Ascending aorta (tissue), 2 donors: ENCODE measurements at regions not wholly inside any gene's neighbourhood (a gene's known extent, or its start where the extent isn't known, plus 50 kb on each side); places are given as distances from the start of the nearest gene placed in this dataset.
A peak's percentile ranks its signal among the peaks of the same experiment; 100 is the strongest.

Source experiments
- DNase-seq, 2 donors: peaks; one replicate each; pipeline ENCODE4 v3.0.0-alpha.2; 2019; ENCODE audit warnings: low spot score in 2 of 2
- H3K27ac ChIP-seq, 2 donors: fragments of 200-600 bp; sonication (generic); one replicate each; pipeline ENCODE4 v1.5.1; 2016 to 2017; ENCODE audit warnings: mild to moderate bottlenecking in 1 of 2
- H3K27me3 ChIP-seq: fragments of 200-600 bp; sonication (generic); one replicate; pipeline ENCODE4 v1.5.1; 2017
- H3K36me3 ChIP-seq, 2 donors: fragments of 200-600 bp; sonication (generic); one replicate each; pipeline ENCODE4 v1.5.1; 2016
- H3K4me1 ChIP-seq, 2 donors: fragments of 200-600 bp; sonication (generic); one replicate each; pipeline ENCODE4 v1.5.1; 2016 to 2017; ENCODE audit warnings: mild to moderate bottlenecking in 1 of 2
- H3K4me3 ChIP-seq, 2 donors: fragments of 200-600 bp; sonication (generic); one replicate each; pipeline ENCODE4 v1.5.1; 2016 to 2017; ENCODE audit warnings: mild to moderate bottlenecking in 1 of 2
- H3K9me3 ChIP-seq, 2 donors: fragments of 200-600 bp; sonication (generic); one replicate each; pipeline ENCODE4 v1.5.1; 2016
- CTCF ChIP-seq, 3 experiments: fragments of 200-600 bp in 2 of 3; fragments of 450-650 bp in 1 of 3; sonication (generic) in 2 of 3; IDR thresholded peaks; one replicate each; pipeline ENCODE4 v1.5.1; 2016 to 2019; ENCODE audit warnings: antibody characterized with exemption in 3 of 3, mild to moderate bottlenecking in 1 of 3, moderate library complexity in 1 of 3
- intact Hi-C: fragments of 100-400 bp; cut with DNase I; formaldehyde crosslinking; loops from one replicate; pipeline ENCODE4 v1.15.1; 2023

- Histone ChIP-seq H3K4me1 (no peaks in the 10 kb centered on the region), H3K4me3 (no peak overlapping the region), H3K27ac (no peak overlapping the region), H3K36me3 (no peaks in the 10 kb centered on the region), H3K9me3 (no peaks in the 10 kb centered on the region), H3K27me3 (no peaks in the 10 kb centered on the region)
- DNase-seq = no peak
- TF ChIP-seq CTCF (IDR thresholded peaks at IDR 0.05) = peak; percentile 39 to 54 (median 44)
- intact Hi-C loops = loop anchor here (10.0 kb wide), 1 partner anchor 366 kb away; the partner anchor contains the start of gene IVNS1ABP
These were observed 53.1 kb upstream of the HMCN1 start for GRCh38 chr1:185681034-185681633.

- Histone ChIP-seq H3K27me3 (no peaks in the 10 kb centered on the region), H3K4me1 (no peaks in the 10 kb centered on the region), H3K4me3 (no peak overlapping the region), H3K36me3 (no peaks in the 10 kb centered on the region), H3K27ac (no peak overlapping the region), H3K9me3 (no peaks in the 10 kb centered on the region)
- intact Hi-C loops = loop anchor here (10.0 kb wide), 1 partner anchor 366 kb away; the partner anchor contains the start of gene IVNS1ABP
- DNase-seq = no peak
- no peak for TF ChIP-seq CTCF (IDR thresholded peaks at IDR 0.05)
These were observed 53.7 kb upstream of the HMCN1 start for GRCh38 chr1:185680453-185680852.

- no peak for DNase-seq
- intact Hi-C loops = no loop called here
- Histone ChIP-seq H3K4me3 (no peak overlapping the region), H3K27me3 (no peaks in the 10 kb centered on the region), H3K27ac (no peak overlapping the region), H3K9me3 (no peaks in the 10 kb centered on the region), H3K36me3 (no peaks in the 10 kb centered on the region), H3K4me1 (no peaks in the 10 kb centered on the region)
- TF ChIP-seq CTCF (IDR thresholded peaks at IDR 0.05) = no peak
These were observed 55.0 kb upstream of the HMCN1 start for GRCh38 chr1:185679220-185679619.

GRCh38 chr1:185676969-185677368 lies 57.2 kb upstream of the HMCN1 start:
- intact Hi-C loops = no loop called here
- H3K27ac ChIP-seq = no peak overlapping the region
- no peaks in the 10 kb centered on the region for H3K27me3 ChIP-seq
- no peak for DNase-seq
- H3K4me3 ChIP-seq = no peak overlapping the region
- TF ChIP-seq CTCF (IDR thresholded peaks at IDR 0.05) = no peak
- H3K4me1 ChIP-seq = no peaks in the 10 kb centered on the region
- no peaks in the 10 kb centered on the region for H3K36me3 ChIP-seq
- no peaks in the 10 kb centered on the region for H3K9me3 ChIP-seq

GRCh38 chr1:185674201-185674600 lies 60.0 kb upstream of the HMCN1 start:
- Histone ChIP-seq H3K4me3 (no peak overlapping the region), H3K9me3 (no peaks in the 10 kb centered on the region), H3K4me1 (no peaks in the 10 kb centered on the region), H3K27ac (no peak overlapping the region), H3K27me3 (no peaks in the 10 kb centered on the region), H3K36me3 (no peaks in the 10 kb centered on the region)
- no peak for TF ChIP-seq CTCF (IDR thresholded peaks at IDR 0.05)
- DNase-seq = no peak
- intact Hi-C loops = no loop called here
